ENCODE measurements at regions not wholly inside any gene's neighbourhood (a gene's known extent, or its start where the extent isn't known, plus 50 kb on each side); places are given as distances from the start of the nearest gene placed in this dataset.
"Not testable (repeated sequence)": the region's sequence is repeated elsewhere in the genome, so short reads cannot be mapped to it uniquely, and the experiment has no call there.

DNA sequence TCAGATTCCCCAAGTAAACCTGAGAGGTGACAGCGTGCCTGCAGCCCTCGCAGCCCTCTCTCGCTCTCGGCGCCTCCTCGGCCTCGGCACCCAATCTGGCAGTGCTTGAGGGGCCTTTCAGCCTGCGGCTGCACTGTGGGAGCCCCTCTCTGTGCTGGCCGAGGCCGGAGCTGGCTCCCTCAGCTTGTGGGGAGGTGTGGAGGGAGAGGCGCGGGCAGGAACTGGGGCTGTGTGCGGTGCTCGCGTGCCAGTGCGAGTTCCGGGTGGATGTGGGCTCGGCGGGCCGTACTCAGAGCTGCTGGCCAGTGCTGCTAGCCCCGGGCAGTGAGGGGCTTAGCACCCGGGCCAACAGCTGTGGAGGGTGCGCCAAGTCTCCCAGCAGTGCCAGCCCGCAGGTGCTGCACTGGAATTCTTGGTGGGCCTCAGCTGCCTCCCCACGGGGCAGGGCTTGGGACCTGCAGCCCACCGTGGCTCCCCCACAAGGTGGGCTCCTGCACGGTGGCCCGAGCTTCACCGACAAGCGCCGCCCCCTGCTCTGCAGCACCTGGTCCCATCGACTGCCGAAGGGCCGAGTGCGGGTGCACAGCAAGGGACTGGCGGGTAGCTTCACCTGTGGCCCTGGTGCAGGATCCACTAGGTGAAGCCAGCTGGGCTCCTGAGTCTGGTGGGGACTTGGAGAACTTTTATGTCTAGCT is 809.7 kb upstream of the ADGRB3 start:
- WGBS, 2 experiments (ENCODE audit: insufficient coverage in 2 of 2): 93 to 96% methylated on average over 27 to 29 of the region's 36 CpGs
- Histone ChIP-seq H3K4me3 (ENCODE audit: extremely low read depth, insufficient read depth, low read length, poor library complexity, severe bottlenecking) (no peak overlapping the region), H3K36me3 (ENCODE audit: control insufficient read depth, insufficient read depth, low read length) (no peaks in the 10 kb centered on the region), H3K27ac (ENCODE audit: low read depth, low read length, severe bottlenecking) (no peak overlapping the region), H3K9me3 (ENCODE audit: control insufficient read depth, low read length) (no peaks in the 10 kb centered on the region), H3K4me1 (ENCODE audit: control insufficient read depth, insufficient read depth, low read length, poor library complexity, severe bottlenecking) (no peaks in the 10 kb centered on the region)

DNA sequence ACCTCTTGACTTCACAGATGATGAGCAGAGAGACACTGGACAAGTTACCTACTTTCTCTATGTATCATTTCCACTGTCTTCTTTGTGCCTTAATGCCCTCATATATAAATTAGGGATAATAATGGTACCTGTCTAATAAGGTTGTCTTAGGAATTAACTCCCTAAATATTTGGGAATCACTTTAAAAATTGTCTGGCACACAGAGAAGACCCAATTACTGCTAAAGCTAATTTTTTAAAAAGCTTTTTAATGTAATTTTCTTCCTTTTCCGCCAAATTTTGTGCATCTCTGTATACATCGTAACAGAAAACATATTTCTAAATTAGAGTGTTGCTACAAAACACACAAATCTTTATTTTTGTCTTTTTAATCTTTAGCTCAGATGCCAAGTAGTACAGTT is 816.8 kb upstream of the ADGRB3 start:
- H3K4me3 ChIP-seq (ENCODE audit: extremely low read depth, insufficient read depth, low read length, poor library complexity, severe bottlenecking): no peak overlapping the region
- H3K9me3 ChIP-seq (ENCODE audit: control insufficient read depth, low read length): peaks cover 7% of the 10 kb centered on the region
- H3K4me1 ChIP-seq (ENCODE audit: control insufficient read depth, insufficient read depth, low read length, poor library complexity, severe bottlenecking): no peaks in the 10 kb centered on the region
- no peaks in the 10 kb centered on the region for H3K36me3 ChIP-seq (ENCODE audit: control insufficient read depth, insufficient read depth, low read length)
- no CpG with 5 or more reads among the region's 2 CpGs for WGBS, 2 experiments (ENCODE audit: insufficient coverage in 2 of 2)
- no peak overlapping the region for H3K27ac ChIP-seq (ENCODE audit: low read depth, low read length, severe bottlenecking)

DNA sequence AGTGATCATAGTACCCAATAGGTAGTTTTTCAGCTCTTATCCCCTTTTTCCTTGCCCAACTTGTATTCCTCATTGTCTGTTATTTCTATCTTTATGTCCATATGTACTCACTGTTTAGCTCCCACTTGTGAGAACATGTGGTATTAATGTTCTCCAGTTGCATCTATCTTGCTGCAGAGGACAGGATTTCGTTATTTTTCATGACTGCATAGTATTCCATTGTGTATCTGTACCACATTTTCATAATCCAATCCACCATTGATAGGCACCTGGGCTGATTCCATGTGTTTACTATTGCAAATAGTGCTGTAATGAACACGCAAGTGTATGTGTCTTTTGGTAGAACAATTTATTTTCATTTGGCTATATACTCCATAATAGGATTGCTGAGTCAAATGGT is 819.5 kb upstream of the ADGRB3 start:
- no CpG with 5 or more reads among the region's 2 CpGs for WGBS, 2 experiments (ENCODE audit: insufficient coverage in 2 of 2)
- no peaks in the 10 kb centered on the region for H3K36me3 ChIP-seq (ENCODE audit: control insufficient read depth, insufficient read depth, low read length)
- H3K4me1 ChIP-seq (ENCODE audit: control insufficient read depth, insufficient read depth, low read length, poor library complexity, severe bottlenecking): no peaks in the 10 kb centered on the region
- H3K27ac ChIP-seq (ENCODE audit: low read depth, low read length, severe bottlenecking): no peak overlapping the region
- H3K4me3 ChIP-seq (ENCODE audit: extremely low read depth, insufficient read depth, low read length, poor library complexity, severe bottlenecking): no peak overlapping the region
- H3K9me3 ChIP-seq (ENCODE audit: control insufficient read depth, low read length): peaks cover 16% of the 10 kb centered on the region

DNA sequence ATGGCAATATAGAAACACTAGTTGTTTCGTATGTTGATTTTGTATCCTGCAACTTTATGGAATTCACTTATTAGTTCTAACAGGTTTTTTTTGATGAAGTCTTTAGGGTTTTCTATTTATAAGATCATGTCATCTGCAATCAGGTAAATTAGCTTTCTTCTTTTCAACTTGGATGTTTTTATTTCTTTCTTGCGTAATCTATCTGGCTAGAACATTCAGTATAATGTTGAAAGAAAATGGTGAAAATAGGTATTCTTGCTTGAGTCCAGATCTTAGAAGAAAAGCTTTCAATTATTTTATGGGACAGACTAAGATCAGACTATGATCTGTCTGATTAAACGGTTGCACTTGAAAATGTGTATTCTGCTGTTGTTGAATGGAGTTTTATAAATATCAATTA is 820.8 kb upstream of the ADGRB3 start:
- H3K4me1 ChIP-seq (ENCODE audit: control insufficient read depth, insufficient read depth, low read length, poor library complexity, severe bottlenecking): no peaks in the 10 kb centered on the region
- peaks cover 16% of the 10 kb centered on the region for H3K9me3 ChIP-seq (ENCODE audit: control insufficient read depth, low read length)
- WGBS, 2 experiments (ENCODE audit: insufficient coverage in 2 of 2): 100% methylated on average over 1 of the region's 3 CpGs; no CpG with 5 or more reads in 1 of the 2 experiments
- H3K4me3 ChIP-seq (ENCODE audit: extremely low read depth, insufficient read depth, low read length, poor library complexity, severe bottlenecking): no peak overlapping the region
- H3K27ac ChIP-seq (ENCODE audit: low read depth, low read length, severe bottlenecking): no peak overlapping the region
- H3K36me3 ChIP-seq (ENCODE audit: control insufficient read depth, insufficient read depth, low read length): no peaks in the 10 kb centered on the region

DNA sequence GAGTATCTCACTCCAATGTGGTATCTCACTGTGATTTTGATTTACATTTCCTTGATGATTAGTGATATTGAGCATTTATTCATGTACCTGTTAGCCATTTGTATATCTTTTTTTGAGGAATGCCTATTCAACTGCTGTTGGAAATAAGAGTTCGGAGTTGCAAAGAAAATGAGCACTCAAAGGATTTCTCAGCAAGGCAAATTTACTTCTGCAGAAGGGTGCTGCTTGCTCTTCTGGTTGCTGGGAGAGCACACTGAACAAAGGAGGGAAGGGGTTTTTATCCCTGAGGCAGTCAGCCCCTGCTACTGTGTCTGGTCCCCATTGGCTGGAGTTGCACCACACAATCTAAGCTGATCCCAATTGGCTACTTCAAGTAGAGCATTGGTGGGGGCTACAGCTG is 822.4 kb upstream of the ADGRB3 start:
- Histone ChIP-seq H3K4me1 (ENCODE audit: control insufficient read depth, insufficient read depth, low read length, poor library complexity, severe bottlenecking) (no peaks in the 10 kb centered on the region), H3K36me3 (ENCODE audit: control insufficient read depth, insufficient read depth, low read length) (no peaks in the 10 kb centered on the region), H3K27ac (ENCODE audit: low read depth, low read length, severe bottlenecking) (no peak overlapping the region), H3K4me3 (ENCODE audit: extremely low read depth, insufficient read depth, low read length, poor library complexity, severe bottlenecking) (no peak overlapping the region), H3K9me3 (ENCODE audit: control insufficient read depth, low read length) (peaks cover 16% of the 10 kb centered on the region)
- WGBS, 2 experiments (ENCODE audit: insufficient coverage in 2 of 2): 60 to 71% methylated on average over 1 of the region's 1 CpG

DNA sequence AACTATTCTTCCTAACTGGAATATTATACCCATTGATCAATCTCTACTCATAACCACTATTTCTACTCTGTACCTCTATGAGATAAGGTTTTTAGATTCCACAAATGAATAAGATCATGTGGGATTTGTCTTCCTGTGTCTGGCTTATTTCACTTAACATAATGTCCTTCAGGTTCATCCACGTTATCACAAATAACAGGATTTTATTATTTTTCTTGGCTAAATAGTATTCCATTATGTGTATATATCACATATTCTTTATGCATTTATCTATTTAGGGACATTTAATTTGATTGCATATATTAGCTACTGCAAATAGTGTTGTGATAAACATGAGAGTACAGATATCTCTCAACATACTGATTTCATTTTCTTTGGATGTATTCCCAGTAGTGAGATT is 823.0 kb upstream of the ADGRB3 start:
- H3K36me3 ChIP-seq (ENCODE audit: control insufficient read depth, insufficient read depth, low read length): no peaks in the 10 kb centered on the region
- H3K9me3 ChIP-seq (ENCODE audit: control insufficient read depth, low read length): peaks cover 16% of the 10 kb centered on the region
- H3K27ac ChIP-seq (ENCODE audit: low read depth, low read length, severe bottlenecking): no peak overlapping the region
- WGBS, 2 experiments (ENCODE audit: insufficient coverage in 2 of 2): no CpG with 5 or more reads among the region's 1 CpG
- no peaks in the 10 kb centered on the region for H3K4me1 ChIP-seq (ENCODE audit: control insufficient read depth, insufficient read depth, low read length, poor library complexity, severe bottlenecking)
- no peak overlapping the region for H3K4me3 ChIP-seq (ENCODE audit: extremely low read depth, insufficient read depth, low read length, poor library complexity, severe bottlenecking)

DNA sequence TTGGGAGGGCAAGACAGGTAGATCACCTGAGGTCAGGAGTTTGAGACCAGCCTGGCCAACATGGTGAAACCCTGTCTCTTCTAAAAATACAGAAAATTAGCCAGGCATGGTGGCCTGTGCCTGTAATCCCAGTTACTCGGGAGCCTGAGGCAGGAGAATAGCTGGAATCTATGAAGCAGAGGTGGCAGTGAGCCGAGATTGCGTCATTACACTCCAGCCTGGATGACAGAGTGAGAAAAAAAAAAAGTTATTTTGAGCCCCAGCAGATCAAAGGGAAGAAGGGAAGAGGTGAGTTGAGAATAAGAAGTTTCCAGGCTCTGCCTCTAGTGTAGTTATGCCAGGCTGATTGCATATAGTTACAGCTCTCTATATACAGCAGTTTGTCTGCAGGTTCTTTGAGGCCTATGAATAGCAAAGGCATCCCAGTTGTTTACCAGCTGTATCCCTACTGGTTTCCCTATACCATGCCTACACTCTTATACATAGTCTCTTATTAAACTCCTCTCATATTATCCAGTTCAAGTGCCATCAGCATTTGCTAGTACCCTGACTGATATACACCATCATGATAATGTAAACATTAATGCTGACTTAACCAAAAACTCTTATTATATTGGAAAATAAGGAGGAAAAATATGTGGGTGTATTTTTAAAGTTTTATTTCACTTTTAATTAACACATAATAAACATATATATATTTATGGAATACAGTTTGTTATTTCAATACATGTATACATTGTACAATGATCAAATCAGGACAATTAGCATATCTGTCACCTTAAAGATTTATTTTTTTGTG is 823.6 kb upstream of the ADGRB3 start:
- Histone ChIP-seq H3K9me3 (ENCODE audit: control insufficient read depth, low read length) (peaks cover 16% of the 10 kb centered on the region), H3K4me1 (ENCODE audit: control insufficient read depth, insufficient read depth, low read length, poor library complexity, severe bottlenecking) (no peaks in the 10 kb centered on the region), H3K4me3 (ENCODE audit: extremely low read depth, insufficient read depth, low read length, poor library complexity, severe bottlenecking) (no peak overlapping the region), H3K36me3 (ENCODE audit: control insufficient read depth, insufficient read depth, low read length) (no peaks in the 10 kb centered on the region), H3K27ac (ENCODE audit: low read depth, low read length, severe bottlenecking) (no peak overlapping the region)
- WGBS, 2 experiments (ENCODE audit: insufficient coverage in 2 of 2): 75% methylated on average over 3 of the region's 3 CpGs; no CpG with 5 or more reads in 1 of the 2 experiments

DNA sequence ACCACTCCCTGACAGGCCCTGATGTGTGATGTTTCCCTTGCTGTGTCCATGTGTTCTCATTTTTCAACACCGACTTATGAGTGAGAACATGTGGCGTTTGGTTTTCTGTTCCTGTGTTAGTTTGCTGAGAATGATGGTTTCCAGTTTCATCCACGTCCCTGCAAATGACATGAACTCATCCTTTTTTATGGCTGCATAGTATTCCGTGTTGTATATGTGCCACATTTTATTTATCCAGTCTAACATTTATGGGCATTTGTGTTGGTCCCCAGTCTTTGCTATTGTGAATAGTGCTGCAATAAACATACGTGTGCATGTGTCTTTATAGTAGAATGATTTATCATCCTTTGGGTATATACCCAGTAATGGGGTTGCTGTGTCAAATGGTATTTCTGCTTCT is 830.3 kb upstream of the ADGRB3 start:
- H3K9me3 ChIP-seq (ENCODE audit: control insufficient read depth, low read length); H3K36me3 ChIP-seq (ENCODE audit: control insufficient read depth, insufficient read depth, low read length); H3K4me3 ChIP-seq (ENCODE audit: extremely low read depth, insufficient read depth, low read length, poor library complexity, severe bottlenecking); H3K27ac ChIP-seq (ENCODE audit: low read depth, low read length, severe bottlenecking); H3K4me1 ChIP-seq (ENCODE audit: control insufficient read depth, insufficient read depth, low read length, poor library complexity, severe bottlenecking): not testable (repeated sequence)
- 94% methylated on average over 3 of the region's 5 CpGs; no CpG with 5 or more reads in 1 of the 2 experiments for WGBS, 2 experiments (ENCODE audit: insufficient coverage in 2 of 2)

DNA sequence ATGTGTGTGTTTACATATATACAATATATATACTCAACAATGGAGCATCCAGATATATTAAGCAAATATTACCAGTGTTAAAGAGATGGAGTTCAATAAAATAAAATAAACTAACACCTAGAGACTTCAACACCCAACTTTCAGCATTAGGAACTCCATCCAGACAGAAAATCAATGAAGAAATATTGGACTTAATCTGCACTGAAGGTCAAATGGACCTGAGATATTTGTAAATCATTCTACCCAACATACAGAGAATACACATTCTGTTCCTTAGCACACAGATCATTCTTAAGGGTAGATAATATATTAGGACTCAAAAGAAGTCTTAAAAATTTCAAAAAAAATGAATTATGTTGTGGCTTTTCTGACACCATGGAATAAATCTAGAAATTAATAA is 832.3 kb upstream of the ADGRB3 start:
- Histone ChIP-seq H3K4me1 (ENCODE audit: control insufficient read depth, insufficient read depth, low read length, poor library complexity, severe bottlenecking) (no peaks in the 10 kb centered on the region), H3K27ac (ENCODE audit: low read depth, low read length, severe bottlenecking) (no peak overlapping the region), H3K9me3 (ENCODE audit: control insufficient read depth, low read length) (no peaks in the 10 kb centered on the region), H3K4me3 (ENCODE audit: extremely low read depth, insufficient read depth, low read length, poor library complexity, severe bottlenecking) (no peak overlapping the region), H3K36me3 (ENCODE audit: control insufficient read depth, insufficient read depth, low read length) (no peaks in the 10 kb centered on the region)

DNA sequence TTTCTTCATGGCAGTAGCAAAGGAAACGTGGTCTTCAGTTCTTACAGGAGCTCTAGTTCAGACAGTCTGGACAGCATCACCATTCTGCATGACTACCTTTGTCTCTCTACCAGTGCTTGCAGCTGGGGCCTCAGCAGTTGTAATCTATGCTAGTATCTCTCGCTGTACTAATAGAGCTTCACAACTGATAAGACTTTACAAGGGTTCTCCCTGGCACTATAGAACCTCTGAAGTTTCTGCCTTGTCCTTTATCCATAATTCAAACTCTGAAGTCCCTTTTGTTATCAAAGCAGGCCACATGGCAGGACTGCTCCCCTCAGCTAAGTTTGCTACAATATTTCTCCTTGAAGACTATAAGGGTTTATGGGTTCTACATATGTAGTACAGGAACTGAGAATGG is 842.1 kb upstream of the ADGRB3 start:
- no peak overlapping the region for H3K27ac ChIP-seq (ENCODE audit: low read depth, low read length, severe bottlenecking)
- WGBS, 2 experiments (ENCODE audit: insufficient coverage in 2 of 2): 88 to 100% methylated on average over 1 to 2 of the region's 2 CpGs
- no peaks in the 10 kb centered on the region for H3K36me3 ChIP-seq (ENCODE audit: control insufficient read depth, insufficient read depth, low read length)
- no peak overlapping the region for H3K4me3 ChIP-seq (ENCODE audit: extremely low read depth, insufficient read depth, low read length, poor library complexity, severe bottlenecking)
- H3K4me1 ChIP-seq (ENCODE audit: control insufficient read depth, insufficient read depth, low read length, poor library complexity, severe bottlenecking): no peaks in the 10 kb centered on the region
- H3K9me3 ChIP-seq (ENCODE audit: control insufficient read depth, low read length): no peaks in the 10 kb centered on the region

DNA sequence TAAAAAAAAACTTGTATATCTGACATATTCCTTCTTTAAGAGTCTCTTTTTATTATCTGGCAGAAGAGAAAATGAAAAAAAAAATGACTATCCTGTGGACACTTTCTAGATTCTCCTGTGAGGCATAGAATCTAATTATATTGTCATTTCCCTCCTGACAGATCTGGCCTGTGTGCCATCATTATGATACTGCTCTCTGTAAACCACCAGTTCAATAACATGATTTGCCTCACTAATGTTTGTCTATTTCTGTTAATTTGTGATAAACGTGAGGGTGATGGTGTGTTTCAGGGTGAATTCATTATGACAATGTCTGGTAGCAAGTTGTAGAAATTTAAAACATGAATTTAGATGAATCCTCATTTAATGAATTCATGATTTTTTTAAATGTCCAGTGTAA is 844.5 kb upstream of the ADGRB3 start:
- WGBS, 2 experiments (ENCODE audit: insufficient coverage in 2 of 2): no CpG with 5 or more reads among the region's 1 CpG
- H3K4me3 ChIP-seq (ENCODE audit: extremely low read depth, insufficient read depth, low read length, poor library complexity, severe bottlenecking): no peak overlapping the region

More for the DNA sequence above, 844.5 kb upstream of the ADGRB3 start:
- Histone ChIP-seq H3K9me3 (ENCODE audit: control insufficient read depth, low read length) (no peaks in the 10 kb centered on the region), H3K36me3 (ENCODE audit: control insufficient read depth, insufficient read depth, low read length) (no peaks in the 10 kb centered on the region), H3K4me1 (ENCODE audit: control insufficient read depth, insufficient read depth, low read length, poor library complexity, severe bottlenecking) (no peaks in the 10 kb centered on the region), H3K27ac (ENCODE audit: low read depth, low read length, severe bottlenecking) (no peak overlapping the region)
